ENCODE measurements at regions not wholly inside any gene's neighbourhood (a gene's known extent, or its start where the extent isn't known, plus 50 kb on each side); places are given as distances from the start of the nearest gene placed in this dataset.
"Not testable (repeated sequence)": the region's sequence is repeated elsewhere in the genome, so short reads cannot be mapped to it uniquely, and the experiment has no call there.

- DNase-seq = no peak
These were observed 771.1 kb downstream of the GATA3 start for GRCh38 chr10:8825611-8826010.

- DNase-seq = no peak
These were observed 775.1 kb downstream of the GATA3 start for GRCh38 chr10:8829592-8829991.

- DNase-seq = no peak
These were observed 775.6 kb downstream of the GATA3 start for GRCh38 chr10:8830048-8830447.

- peak in 1 of 5 donors; percentile 2 for DNase-seq
These were observed 776.4 kb downstream of the GATA3 start for GRCh38 chr10:8830876-8831275.

GRCh38 chr10:8835453-8836167 lies 781.1 kb downstream of the GATA3 start:
- DNase-seq = no peak

GRCh38 chr10:8840356-8840755 lies 785.9 kb downstream of the GATA3 start:
- no peak for DNase-seq

- no peak for DNase-seq
These were observed 789.7 kb downstream of the GATA3 start for GRCh38 chr10:8844141-8844540.

GRCh38 chr10:8852546-8852945 lies 798.1 kb downstream of the GATA3 start:
- no peak for DNase-seq

- DNase-seq = no peak
These were observed 798.6 kb downstream of the GATA3 start for GRCh38 chr10:8853048-8853447.

GRCh38 chr10:8868924-8869323 lies 814.4 kb downstream of the GATA3 start:
- DNase-seq = not testable (repeated sequence)

GRCh38 chr10:8873310-8873709 lies 818.8 kb downstream of the GATA3 start:
- DNase-seq = no peak

- DNase-seq = no peak
These were observed 819.8 kb downstream of the GATA3 start for GRCh38 chr10:8874268-8874667.

GRCh38 chr10:8874972-8875371 lies 820.5 kb downstream of the GATA3 start:
- no peak for DNase-seq

- DNase-seq = no peak
These were observed 821.7 kb downstream of the GATA3 start for GRCh38 chr10:8876171-8876570.

- no peak for DNase-seq
These were observed 835.0 kb downstream of the GATA3 start for GRCh38 chr10:8889538-8889937.

- DNase-seq = no peak
These were observed 838.6 kb downstream of the GATA3 start for GRCh38 chr10:8893102-8893501.

- no peak for DNase-seq
These were observed 839.7 kb downstream of the GATA3 start for GRCh38 chr10:8894148-8894547.

GRCh38 chr10:8897769-8898168 lies 843.3 kb downstream of the GATA3 start:
- DNase-seq = peak in 1 of 5 donors; percentile 10

GRCh38 chr10:8898745-8899330 lies 844.4 kb downstream of the GATA3 start:
- DNase-seq = no peak

- no peak for DNase-seq
These were observed 848.4 kb downstream of the GATA3 start for GRCh38 chr10:8902926-8903325.

GRCh38 chr10:8908013-8908412 lies 853.5 kb downstream of the GATA3 start:
- no peak for DNase-seq

GRCh38 chr10:8910314-8910713 lies 855.8 kb downstream of the GATA3 start:
- no peak for DNase-seq

- DNase-seq = no peak
These were observed 856.5 kb downstream of the GATA3 start for GRCh38 chr10:8911032-8911431.

GRCh38 chr10:8912108-8912507 lies 857.6 kb downstream of the GATA3 start:
- no peak for DNase-seq

- DNase-seq = no peak
These were observed 859.2 kb downstream of the GATA3 start for GRCh38 chr10:8913720-8914119.

Data from T-helper 1 cell (primary cell).